ENCODE measurements at regions not wholly inside any gene's neighbourhood (a gene's known extent, or its start where the extent isn't known, plus 50 kb on each side); places are given as distances from the start of the nearest gene placed in this dataset.
"Not testable (repeated sequence)": the region's sequence is repeated elsewhere in the genome, so short reads cannot be mapped to it uniquely, and the experiment has no call there.

DNA sequence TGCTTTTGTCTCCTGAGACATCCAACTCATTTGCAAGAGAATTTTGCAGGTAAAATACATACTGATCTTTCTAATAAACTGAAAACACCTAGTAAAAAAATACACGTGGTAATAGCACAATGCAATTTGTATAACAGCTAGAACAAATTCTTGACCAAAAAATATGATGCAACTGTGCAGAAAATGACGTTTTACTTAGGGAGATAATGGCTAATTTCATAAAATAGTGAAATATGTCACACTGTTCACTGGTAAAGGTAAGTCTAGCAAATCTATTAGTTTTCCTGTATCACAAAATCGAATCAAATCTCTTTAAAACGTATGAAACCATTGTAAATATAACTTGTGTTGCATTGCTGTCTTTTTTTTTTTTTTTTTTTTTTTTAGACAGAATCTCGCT lies 130.0 kb downstream of the VPREB1 start:
- Mint-ChIP-seq H3K27me3 (peaks cover 33% of the 10 kb centered on the region), H3K4me3 (no peak overlapping the region), H3K27ac (no peak overlapping the region), H3K9me3 (no peaks in the 10 kb centered on the region), H3K4me1 (no peaks in the 10 kb centered on the region), H3K36me3 (ENCODE audit: low read depth) (no peaks in the 10 kb centered on the region)
- ATAC-seq (replicated peaks): no peak

DNA sequence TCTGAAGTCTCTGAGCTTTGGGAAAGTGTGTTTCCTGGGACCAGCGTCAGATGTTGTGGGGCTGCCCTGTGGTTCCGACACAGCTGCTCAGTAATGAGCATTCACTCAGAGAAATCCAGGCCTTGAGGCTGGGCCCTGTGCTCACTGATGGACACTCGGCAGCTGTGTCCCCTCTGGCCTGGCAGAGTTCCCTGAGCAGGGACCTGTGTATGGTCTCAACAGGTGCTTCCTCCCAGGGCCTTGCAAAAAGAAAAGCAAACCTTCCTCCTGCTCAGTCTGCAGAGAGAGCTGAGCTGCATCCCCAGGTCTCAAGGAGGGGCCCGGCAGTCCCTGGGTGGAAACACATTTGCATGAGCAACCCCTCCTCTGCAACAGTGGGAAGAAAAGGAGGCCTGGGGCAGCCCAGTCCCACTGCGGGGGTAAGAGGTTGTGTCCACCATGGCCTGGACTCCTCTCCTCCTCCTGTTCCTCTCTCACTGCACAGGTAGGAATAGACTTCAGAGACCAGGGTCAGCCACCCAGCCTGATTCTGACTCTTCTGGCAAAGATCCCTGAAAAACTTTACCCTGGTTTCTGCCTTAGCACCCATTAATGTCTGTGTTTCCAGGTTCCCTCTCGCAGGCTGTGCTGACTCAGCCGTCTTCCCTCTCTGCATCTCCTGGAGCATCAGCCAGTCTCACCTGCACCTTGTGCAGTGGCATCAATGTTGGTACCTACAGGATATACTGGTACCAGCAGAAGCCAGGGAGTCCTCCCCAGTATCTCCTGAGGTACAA lies 131.2 kb downstream of the VPREB1 start:
- Mint-ChIP-seq H3K4me3 (no peak overlapping the region), H3K27me3 (peaks cover 35% of the 10 kb centered on the region), H3K36me3 (ENCODE audit: low read depth) (no peaks in the 10 kb centered on the region), H3K9me3 (no peaks in the 10 kb centered on the region), H3K4me1 (no peaks in the 10 kb centered on the region), H3K27ac (no peak overlapping the region)
- no peak for ATAC-seq (replicated peaks)

DNA sequence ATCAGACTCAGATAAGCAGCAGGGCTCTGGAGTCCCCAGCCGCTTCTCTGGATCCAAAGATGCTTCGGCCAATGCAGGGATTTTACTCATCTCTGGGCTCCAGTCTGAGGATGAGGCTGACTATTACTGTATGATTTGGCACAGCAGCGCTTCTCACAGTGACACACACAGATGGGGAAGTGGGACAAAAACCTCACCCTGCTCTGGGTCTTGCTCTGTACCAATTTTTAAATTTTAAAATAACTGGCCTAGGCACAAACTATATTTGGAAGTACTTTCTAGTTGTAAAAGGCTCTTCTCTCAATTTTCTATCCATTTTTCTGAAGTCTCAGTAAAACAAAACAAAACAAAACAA lies 131.7 kb downstream of the VPREB1 start:
- H3K9me3 Mint-ChIP-seq: no peaks in the 10 kb centered on the region
- no peak overlapping the region for H3K27ac Mint-ChIP-seq
- H3K4me3 Mint-ChIP-seq: no peak overlapping the region
- no peaks in the 10 kb centered on the region for H3K4me1 Mint-ChIP-seq
- no peaks in the 10 kb centered on the region for H3K36me3 Mint-ChIP-seq (ENCODE audit: low read depth)
- peak; percentile 34 for ATAC-seq (replicated peaks)
- peaks cover 35% of the 10 kb centered on the region for H3K27me3 Mint-ChIP-seq

DNA sequence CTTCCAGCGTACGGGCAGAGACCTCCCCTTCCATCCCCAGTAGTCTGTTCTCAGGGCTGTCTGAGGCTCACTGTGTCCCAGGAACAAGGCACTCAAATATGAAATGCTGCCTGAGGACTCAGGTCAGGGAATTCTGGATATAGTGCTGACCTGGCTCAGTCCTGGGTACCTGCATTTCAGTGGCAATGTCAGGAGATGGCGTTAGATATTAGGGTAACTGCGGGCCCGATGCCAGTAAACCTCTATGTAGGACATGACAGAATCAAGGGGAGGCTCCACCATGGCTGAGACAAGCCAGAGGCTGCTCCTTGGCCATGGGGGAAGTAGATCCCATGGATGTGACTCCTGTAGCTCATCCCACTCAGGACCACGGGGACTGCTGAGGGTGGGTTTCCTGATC lies 131.7 kb downstream of the ZNF280B start:
- not testable (repeated sequence) for ATAC-seq (replicated peaks); H3K36me3 Mint-ChIP-seq (ENCODE audit: low read depth); H3K4me3 Mint-ChIP-seq; H3K4me1 Mint-ChIP-seq; H3K9me3 Mint-ChIP-seq; H3K27ac Mint-ChIP-seq
- H3K27me3 Mint-ChIP-seq: peaks cover 32% of the 10 kb centered on the region

DNA sequence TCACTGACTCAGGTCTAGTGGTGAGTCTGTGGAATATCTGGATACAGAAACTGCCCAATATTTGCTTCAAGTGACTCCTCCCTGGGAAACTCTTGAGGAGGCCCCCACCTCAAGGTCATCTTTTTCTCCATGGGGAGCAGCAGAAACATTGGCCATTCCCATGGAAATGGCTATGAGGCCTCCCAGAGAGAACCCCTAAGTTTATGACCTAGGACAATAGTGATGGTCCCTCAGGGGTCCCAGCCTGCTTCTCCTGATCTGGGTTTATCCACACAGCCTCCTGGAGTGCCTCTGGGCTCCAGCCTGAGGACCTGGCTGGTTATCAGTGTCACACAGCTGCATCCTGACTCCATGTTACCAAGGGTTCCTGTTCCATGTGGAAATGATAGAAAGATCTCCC lies 131.2 kb downstream of the ZNF280B start:
- Mint-ChIP-seq H3K4me1 (no peaks in the 10 kb centered on the region), H3K27ac (no peak overlapping the region), H3K9me3 (no peaks in the 10 kb centered on the region), H3K4me3 (no peak overlapping the region), H3K27me3 (peaks cover 34% of the 10 kb centered on the region), H3K36me3 (ENCODE audit: low read depth) (no peaks in the 10 kb centered on the region)
- ATAC-seq (replicated peaks): no peak

DNA sequence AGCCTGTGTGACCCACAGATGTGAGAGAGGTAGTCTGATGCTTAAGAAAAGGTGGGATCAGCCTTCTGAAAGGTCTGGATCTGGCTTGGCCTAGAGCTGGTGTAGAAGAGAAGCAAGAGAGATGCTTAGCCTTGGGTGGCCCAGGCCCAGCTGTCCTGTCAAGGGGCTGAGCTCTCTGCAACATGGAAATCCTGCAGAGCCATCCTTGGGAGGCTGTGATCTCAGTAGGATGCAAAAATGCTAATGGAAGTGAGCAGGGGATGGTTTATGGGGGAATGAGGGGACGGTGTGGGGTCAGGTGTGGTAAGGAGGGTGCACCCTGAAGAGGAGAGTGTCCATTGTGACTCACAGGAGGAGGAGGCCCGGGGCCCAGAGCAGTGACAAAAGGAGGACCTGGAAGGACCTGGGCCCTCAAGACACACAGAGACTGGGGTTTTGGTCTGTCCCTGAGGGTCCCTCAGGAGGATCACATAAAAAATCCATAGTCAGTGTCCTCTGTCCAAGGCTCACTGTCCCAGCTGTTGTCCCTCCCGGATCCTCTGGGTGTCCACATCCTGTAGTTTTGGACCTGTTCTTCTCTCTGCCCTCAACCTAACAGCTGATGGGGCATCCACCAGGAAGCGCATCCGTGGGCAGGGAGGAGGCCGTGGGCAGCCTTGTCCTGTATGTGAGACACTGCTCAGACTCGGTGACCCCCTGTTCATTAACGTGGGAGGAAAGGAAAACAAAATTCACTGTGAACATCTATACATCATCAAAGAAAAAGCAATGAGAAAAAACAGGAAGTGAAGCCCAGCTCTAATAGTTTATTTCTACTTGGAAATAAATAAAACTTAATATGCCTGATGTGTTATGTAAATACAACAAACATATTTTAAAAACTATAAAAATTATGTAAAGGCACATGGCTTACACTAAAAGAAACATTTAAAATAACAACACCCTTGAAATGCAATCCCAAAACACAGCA lies 129.8 kb downstream of the ZNF280B start:
- H3K36me3 Mint-ChIP-seq (ENCODE audit: low read depth): no peaks in the 10 kb centered on the region
- H3K27ac Mint-ChIP-seq: no peak overlapping the region
- H3K4me3 Mint-ChIP-seq: no peak overlapping the region
- H3K9me3 Mint-ChIP-seq: no peaks in the 10 kb centered on the region
- H3K4me1 Mint-ChIP-seq: no peaks in the 10 kb centered on the region
- ATAC-seq (replicated peaks): no peak
- peaks cover 41% of the 10 kb centered on the region for H3K27me3 Mint-ChIP-seq

DNA sequence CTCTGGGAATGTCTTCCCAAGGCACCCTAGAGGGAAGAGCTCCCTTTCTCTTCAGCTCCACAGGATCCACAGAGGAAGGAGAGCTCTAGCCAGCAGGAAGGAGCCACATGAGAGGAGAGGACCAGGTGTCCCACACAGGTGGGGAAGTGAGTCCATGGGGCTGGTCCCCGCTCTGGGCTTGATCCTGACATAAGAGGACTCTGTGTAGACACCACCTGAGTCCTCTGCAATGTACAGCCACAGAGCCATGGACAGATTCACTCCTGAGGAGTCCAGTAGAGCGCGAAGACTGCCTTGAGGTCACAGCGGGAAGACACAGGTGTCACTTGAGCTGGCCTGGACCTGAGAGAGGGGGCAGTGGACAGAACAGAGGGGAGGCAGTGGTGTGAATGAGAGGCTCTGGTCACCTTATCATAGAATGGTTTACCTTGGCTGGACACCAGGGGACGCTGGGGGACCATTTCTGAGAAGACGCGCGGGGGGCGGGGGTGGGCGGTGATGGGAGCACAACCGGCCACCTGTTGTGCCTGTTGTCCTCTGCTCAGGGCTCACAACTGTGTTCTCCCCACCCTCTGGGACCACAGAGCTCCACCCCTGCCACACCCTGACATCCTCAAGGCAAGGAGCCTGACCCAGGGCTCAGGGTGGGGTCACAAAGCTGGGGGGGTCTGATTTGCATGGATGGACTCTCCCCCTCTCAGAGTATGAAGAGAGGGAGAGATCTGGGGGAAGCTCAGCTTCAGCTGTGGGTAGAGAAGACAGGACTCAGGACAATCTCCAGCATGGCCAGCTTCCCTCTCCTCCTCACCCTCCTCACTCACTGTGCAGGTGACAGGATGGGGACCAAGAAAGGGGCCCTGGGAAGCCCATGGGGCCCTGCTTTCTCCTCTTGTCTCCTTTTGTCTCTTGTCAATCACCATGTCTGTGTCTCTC lies 128.2 kb downstream of the ZNF280B start:
- no peak overlapping the region for H3K4me3 Mint-ChIP-seq
- H3K4me1 Mint-ChIP-seq: no peaks in the 10 kb centered on the region
- H3K36me3 Mint-ChIP-seq (ENCODE audit: low read depth): no peaks in the 10 kb centered on the region
- H3K27ac Mint-ChIP-seq: no peak overlapping the region
- ATAC-seq (replicated peaks): no peak
- peaks cover 48% of the 10 kb centered on the region for H3K27me3 Mint-ChIP-seq
- no peaks in the 10 kb centered on the region for H3K9me3 Mint-ChIP-seq

DNA sequence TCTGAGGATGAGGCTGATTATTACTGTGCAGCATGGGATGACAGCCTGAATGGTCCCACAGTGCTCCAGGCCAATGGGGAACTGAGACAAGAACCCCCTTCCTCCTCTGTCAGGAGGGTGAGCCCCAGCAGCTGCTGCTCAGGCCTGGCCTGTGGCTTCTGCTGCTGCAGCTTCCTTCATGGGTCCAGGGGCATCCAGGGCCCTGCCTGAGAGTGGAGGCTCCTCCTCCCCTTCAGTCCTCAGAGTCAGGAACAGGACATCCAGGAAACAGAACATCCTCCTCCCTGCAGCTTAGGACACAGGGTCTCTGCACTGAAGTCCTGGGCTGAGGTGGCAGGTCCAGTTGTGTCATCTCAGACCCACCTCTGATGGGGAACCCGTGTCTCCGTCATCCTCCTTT lies 127.2 kb downstream of the ZNF280B start:
- not testable (repeated sequence) for H3K4me1 Mint-ChIP-seq; H3K9me3 Mint-ChIP-seq; H3K36me3 Mint-ChIP-seq (ENCODE audit: low read depth); H3K27ac Mint-ChIP-seq; H3K4me3 Mint-ChIP-seq; ATAC-seq (replicated peaks)
- peaks cover 50% of the 10 kb centered on the region for H3K27me3 Mint-ChIP-seq

DNA sequence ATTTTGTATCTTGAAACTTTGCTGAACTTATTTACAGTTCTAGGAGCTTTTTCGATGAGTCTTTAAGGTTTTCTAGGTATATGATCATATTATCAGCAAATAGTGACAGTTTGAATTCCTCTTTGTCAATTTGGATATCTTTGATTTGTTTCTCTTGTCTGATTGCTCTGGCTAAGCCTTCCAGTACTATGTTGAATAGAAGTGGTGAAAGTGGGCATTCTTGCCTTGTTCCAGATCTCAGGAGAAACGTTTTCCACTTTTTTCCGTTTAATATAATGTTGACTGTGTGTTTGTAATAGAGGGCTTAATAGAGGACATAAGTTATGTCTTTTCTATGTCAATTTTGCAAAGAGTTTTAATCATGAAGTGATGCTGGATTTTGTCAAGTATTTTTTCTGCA lies 124.3 kb downstream of the ZNF280B start:
- no peak overlapping the region for H3K4me3 Mint-ChIP-seq
- H3K36me3 Mint-ChIP-seq (ENCODE audit: low read depth): no peaks in the 10 kb centered on the region
- H3K27me3 Mint-ChIP-seq: peaks cover 56% of the 10 kb centered on the region
- H3K27ac Mint-ChIP-seq: no peak overlapping the region
- H3K4me1 Mint-ChIP-seq: no peaks in the 10 kb centered on the region
- no peak for ATAC-seq (replicated peaks)
- no peaks in the 10 kb centered on the region for H3K9me3 Mint-ChIP-seq

DNA sequence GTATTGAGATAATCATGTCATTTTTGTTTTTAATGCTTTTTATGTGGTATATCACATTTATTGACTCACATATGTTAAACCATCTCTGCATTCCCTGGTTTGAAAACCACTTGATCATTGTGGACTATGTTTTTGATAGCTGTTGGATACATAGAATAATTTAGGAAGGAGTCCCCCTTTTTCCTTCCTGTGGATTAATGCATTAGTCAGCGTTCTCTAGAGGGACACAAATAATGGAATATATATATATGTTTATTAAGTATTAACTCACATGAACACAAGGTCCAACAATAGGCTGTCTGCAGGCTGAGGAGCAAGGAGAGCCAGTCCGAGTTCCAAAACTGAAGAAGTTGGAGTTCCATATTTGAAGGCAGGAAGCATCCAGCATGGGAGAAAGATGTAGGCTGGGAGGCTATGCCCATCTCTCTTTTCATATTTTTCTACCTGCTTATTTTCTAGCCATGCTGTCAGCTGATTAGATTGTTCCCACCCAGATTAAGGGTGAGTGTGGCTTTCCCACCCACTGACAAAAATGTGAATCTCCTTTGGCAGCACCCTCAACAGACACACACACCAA lies 123.8 kb downstream of the ZNF280B start:
- Mint-ChIP-seq H3K36me3 (ENCODE audit: low read depth) (no peaks in the 10 kb centered on the region), H3K4me1 (no peaks in the 10 kb centered on the region), H3K27me3 (peaks cover 59% of the 10 kb centered on the region), H3K9me3 (no peaks in the 10 kb centered on the region), H3K27ac (no peak overlapping the region), H3K4me3 (no peak overlapping the region)
- ATAC-seq (replicated peaks): no peak

DNA sequence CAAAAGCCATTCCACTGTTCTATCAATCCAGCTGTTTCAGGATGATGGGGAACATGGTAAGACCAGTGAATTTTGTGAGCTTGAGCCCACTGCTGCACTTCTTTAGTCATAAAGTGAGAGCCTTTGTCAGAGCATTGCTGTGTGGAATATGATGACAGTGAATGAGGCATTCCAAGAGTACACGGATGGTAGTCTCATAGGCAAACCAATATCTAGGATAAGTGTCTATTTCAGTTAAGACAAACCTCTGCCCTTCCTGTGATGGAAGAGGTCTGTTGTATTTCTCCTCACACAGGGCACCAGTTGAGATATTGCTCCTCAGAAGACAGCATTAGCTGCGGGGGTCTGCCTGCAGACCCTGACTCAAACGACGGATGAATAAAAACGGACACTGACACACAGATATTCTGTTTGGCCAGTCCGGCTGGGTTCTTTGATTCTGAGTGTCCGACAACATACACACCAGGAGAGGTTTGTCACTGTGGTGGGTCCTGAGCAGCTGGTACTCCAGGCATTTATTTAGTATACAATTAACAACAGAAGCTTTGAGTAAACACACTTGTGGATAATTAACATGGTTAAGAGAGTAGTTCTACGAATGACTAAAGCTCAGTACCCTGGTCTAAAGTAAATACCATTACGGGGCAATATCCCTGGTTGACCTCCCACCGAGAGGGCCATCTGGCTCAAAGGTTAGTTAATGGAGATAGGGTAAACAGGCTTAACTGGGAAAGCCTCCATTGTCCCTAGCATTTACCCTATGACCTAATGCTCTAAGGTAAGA lies 121.7 kb downstream of the ZNF280B start:
- H3K4me1 Mint-ChIP-seq: no peaks in the 10 kb centered on the region
- H3K27me3 Mint-ChIP-seq: peaks cover 65% of the 10 kb centered on the region
- H3K36me3 Mint-ChIP-seq (ENCODE audit: low read depth): no peaks in the 10 kb centered on the region
- no peak for ATAC-seq (replicated peaks)
- no peak overlapping the region for H3K27ac Mint-ChIP-seq
- H3K9me3 Mint-ChIP-seq: no peaks in the 10 kb centered on the region
- no peak overlapping the region for H3K4me3 Mint-ChIP-seq

DNA sequence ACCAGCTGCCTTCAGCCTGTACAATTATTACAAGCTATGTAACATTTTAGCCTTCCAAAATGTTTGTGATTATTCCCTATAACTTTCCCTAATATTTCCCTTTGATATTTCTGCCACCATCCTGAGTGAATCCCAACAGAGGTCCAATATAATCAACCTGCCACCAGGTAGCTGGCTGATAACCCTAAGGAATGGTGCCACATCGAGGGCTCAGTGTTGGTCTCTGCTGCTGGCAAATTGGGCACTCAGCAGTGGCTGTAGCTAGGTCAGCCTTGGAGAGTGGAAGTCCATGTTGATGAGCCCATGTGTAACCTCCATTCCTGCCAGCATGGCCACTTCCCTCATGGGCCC lies 121.2 kb downstream of the ZNF280B start:
- Mint-ChIP-seq H3K36me3 (ENCODE audit: low read depth) (no peaks in the 10 kb centered on the region), H3K27ac (no peak overlapping the region), H3K9me3 (no peaks in the 10 kb centered on the region), H3K4me3 (no peak overlapping the region), H3K27me3 (peaks cover 62% of the 10 kb centered on the region), H3K4me1 (no peaks in the 10 kb centered on the region)
- ATAC-seq (replicated peaks): no peak

DNA sequence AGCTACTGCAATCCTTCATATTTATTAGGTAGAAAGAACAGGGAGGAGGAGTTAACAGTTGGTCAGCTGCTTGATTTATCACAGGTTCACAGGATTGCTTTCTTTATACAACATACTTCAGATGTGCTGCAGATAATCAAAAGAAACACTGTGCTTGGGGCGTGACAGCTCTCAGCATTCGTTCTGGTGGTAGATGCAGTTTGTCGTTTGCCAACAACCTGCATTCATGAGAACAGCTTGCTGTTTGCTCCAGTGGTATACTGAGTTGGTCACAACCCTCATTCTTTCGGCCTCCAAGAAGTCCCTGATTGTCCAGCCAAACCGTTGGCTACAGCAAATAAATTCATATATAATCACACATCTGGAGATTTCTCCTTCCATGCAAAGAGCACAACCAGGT lies 120.5 kb downstream of the ZNF280B start:
- Mint-ChIP-seq H3K4me3 (no peak overlapping the region), H3K27ac (no peak overlapping the region), H3K9me3 (no peaks in the 10 kb centered on the region), H3K36me3 (ENCODE audit: low read depth) (no peaks in the 10 kb centered on the region), H3K27me3 (peaks cover 59% of the 10 kb centered on the region), H3K4me1 (no peaks in the 10 kb centered on the region)
- no peak for ATAC-seq (replicated peaks)

Measured in activated T-helper 17 cell treated with anti-CD3 and anti-CD28 coated beads, Interleukin-2, amount 50 U/mL, for 72 hours (primary cell).